C4-2B (cell line): ENCODE measurements at regions not wholly inside any gene's neighbourhood (a gene's known extent, or its start where the extent isn't known, plus 50 kb on each side); places are given as distances from the start of the nearest gene placed in this dataset.
"Not testable (repeated sequence)": the region's sequence is repeated elsewhere in the genome, so short reads cannot be mapped to it uniquely, and the experiment has no call there.

Experiments
- H3K27ac ChIP-seq: fragments of 450-650 bp; 2 replicates; pipeline ENCODE4 v1.5.1; 2017
- ZFX ChIP-seq: fragments of 450-650 bp; IDR thresholded peaks from 2 replicates; pipeline ENCODE4 v1.6.1; 2017
- TF ChIP-seq, protein P1 (sequence below): fragments of 450-650 bp; conservative IDR thresholded peaks from 2 replicates; pipeline ENCODE4 v1.5.1; 2017; ENCODE audit warnings: mild to moderate bottlenecking

- TF ChIP-seq, protein P1, sequence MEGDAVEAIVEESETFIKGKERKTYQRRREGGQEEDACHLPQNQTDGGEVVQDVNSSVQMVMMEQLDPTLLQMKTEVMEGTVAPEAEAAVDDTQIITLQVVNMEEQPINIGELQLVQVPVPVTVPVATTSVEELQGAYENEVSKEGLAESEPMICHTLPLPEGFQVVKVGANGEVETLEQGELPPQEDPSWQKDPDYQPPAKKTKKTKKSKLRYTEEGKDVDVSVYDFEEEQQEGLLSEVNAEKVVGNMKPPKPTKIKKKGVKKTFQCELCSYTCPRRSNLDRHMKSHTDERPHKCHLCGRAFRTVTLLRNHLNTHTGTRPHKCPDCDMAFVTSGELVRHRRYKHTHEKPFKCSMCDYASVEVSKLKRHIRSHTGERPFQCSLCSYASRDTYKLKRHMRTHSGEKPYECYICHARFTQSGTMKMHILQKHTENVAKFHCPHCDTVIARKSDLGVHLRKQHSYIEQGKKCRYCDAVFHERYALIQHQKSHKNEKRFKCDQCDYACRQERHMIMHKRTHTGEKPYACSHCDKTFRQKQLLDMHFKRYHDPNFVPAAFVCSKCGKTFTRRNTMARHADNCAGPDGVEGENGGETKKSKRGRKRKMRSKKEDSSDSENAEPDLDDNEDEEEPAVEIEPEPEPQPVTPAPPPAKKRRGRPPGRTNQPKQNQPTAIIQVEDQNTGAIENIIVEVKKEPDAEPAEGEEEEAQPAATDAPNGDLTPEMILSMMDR, result peak; percentile 16
- TF ChIP-seq ZFX, result no peak
- H3K27ac ChIP-seq, result no peak overlapping the region
Observed at GRCh38 chr14:25461780-25462179, 411.8 kb upstream of the STXBP6 start.

DNA sequence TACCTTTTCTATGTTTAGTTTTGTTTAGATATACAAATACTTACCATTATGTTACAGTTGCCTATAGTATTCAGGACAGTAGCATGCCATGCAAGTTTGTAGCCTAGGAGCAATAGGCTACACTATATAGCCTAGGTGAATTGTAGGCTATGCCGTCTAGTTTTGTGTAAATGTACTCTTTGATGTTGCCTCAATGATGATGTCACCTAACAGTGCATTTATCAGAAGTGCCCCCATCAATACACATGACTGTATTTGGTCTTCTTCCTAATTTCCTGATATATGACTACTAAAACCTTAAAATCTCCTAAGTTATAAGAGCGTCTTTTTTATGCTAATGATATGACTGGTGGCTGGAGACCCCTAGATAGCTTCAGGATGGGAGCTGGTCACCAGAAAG is 394.4 kb upstream of the STXBP6 start:
- H3K27ac ChIP-seq, result no peak overlapping the region
- no peak for TF ChIP-seq ZFX
- TF ChIP-seq, protein P1, result no peak

- H3K27ac ChIP-seq, result not testable (repeated sequence)
Observed at GRCh38 chr14:25440382-25440781, 390.4 kb upstream of the STXBP6 start.

DNA sequence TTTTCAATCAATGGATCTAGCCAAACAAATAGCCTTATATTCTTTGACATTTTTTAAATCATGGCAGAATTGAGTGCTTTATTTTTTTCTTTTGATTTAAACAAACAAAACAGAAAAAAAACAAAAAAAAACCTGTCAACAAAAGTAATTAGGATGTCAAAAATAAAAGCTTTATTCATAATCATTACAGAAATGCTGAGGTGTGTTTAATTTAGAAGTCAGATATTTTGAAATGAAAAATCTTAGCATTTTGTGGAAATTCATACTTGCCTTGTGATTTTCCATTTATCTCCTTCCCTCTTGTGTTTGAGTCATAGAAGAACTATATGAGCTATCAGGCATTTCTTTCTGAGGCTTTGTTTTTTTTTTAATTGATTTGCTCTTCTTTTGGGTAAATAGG is 387.0 kb upstream of the STXBP6 start:
- no peak overlapping the region for H3K27ac ChIP-seq
- TF ChIP-seq, protein P1, result no peak
- TF ChIP-seq ZFX, result no peak

DNA sequence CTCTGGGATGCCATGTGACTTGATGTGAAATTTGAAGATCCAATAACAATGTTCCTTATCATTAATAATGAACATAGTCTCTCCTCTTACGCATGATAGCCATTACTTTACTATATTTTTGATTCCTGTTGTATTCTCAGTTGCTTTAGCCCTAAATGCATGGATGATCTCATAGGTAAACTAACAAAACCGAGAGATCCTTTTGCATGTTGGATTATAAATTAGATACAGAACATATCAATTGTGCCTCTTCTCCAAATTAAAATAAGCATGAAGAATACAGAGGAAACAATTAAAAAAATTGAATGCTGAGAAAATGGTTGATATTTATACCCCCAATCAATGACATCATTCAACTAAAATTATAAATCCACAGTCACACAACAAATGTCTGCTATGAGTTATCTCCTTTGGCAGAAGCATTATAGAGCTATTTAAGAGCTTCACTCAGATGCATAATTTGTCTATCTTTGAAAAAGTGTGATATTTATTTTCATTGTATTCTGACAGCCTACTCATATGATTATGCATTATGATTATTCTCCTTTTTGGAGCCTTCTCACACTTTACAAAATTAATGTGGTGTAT is 386.4 kb upstream of the STXBP6 start:
- no peak overlapping the region for H3K27ac ChIP-seq
- TF ChIP-seq, protein P1, result no peak
- TF ChIP-seq ZFX, result no peak

DNA sequence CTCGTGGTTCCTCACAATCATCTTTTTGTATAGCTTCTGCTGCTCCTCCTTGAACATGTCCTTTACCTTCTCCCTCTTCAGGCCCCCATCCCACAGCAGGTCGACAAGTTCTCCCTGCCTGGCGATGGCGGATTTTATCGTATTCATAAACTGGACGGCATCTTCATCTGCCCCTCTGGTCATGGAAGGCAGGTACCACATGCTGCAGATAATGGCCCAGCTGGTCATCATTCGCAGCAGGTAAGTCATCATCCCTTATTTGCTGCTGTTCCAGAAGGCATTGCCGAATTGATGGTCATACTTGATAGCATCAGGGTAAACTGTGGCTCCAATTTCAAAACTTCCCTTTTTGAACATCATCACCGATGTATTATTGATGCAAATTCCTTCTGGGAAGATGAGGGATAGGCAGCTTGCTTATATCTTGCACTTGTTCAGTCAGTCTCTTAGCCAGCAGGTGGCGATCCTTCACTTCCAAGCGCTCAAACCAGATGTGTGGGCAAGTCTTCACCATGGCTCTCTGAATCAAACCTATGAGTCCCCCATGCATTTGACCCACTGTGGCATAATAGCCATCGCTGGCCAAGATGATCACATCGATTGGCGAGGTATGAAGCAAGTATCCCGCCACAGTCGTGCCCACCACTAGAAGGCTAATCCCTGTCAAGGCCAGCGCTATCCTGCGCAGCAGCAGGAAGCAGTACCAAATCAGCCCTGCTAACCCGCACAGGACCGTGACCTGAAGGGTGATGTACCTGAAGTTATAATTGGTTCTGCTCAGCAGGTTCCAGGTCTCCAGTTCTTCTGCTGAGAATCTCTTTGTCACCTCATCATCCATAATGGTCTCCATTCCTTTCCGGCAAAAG is 381.5 kb upstream of the STXBP6 start:
- TF ChIP-seq, protein P1, result peak; percentile 80
- TF ChIP-seq ZFX, result no peak
- no peak overlapping the region for H3K27ac ChIP-seq

- TF ChIP-seq, protein P1, result no peak
- TF ChIP-seq ZFX, result no peak
- no peak overlapping the region for H3K27ac ChIP-seq
Observed at GRCh38 chr14:25430808-25431207, 380.9 kb upstream of the STXBP6 start.
